K562 (cell line): ENCODE measurements at regions not wholly inside any gene's neighbourhood (a gene's known extent, or its start where the extent isn't known, plus 50 kb on each side); places are given as distances from the start of the nearest gene placed in this dataset.

Source experiments
- ATAC-seq: fragments of 200-7000 bp; cut with Tn5 transposase; 3 replicates; pipeline ENCODE4 v1.9.1; 2020; ENCODE audit warnings: moderate library complexity
- BruUV-seq: library from RNA; stranded (reverse); fragments of 400-500 nt; replicated peaks from 2 replicates; lab custom pipeline; 2021; lab: Mats Ljungman, UMichigan
- CTCF ChIA-PET: fragments of 300-600 bp; formaldehyde crosslinking; extraction: SDS; loops from one replicate; lab custom pipeline; 2021; ENCODE audit warnings: low intra/inter-chr PET ratio; lab: Yijun Ruan, JAX
- POLR2A ChIA-PET: fragments of 300-600, 350-650 bp; sonication (Branson Sonifier 250); formaldehyde crosslinking; extraction: SDS; loops from one replicate; lab custom pipeline; 2021; ENCODE audit warnings: antibody characterized with exemption, inconsistent platforms; lab: Yijun Ruan, JAX
- DNase-seq, 4 experiments: peaks; one replicate each; pipeline versions ENCODE4 v3.0.0 to v3.0.0-alpha.2; 2011 to 2018; ENCODE audit warnings: low spot score in 3 of 4, mixed read lengths in 3 of 4; ENCODE audit errors: extremely low read depth in 1 of 4
- FAIRE-seq: peaks from 2 replicates; lab custom pipeline; 2011; peaks lifted over from hg19 to GRCh38; lab: Jason Lieb, UNC
- H2AFZ ChIP-seq: 2 replicates; pipeline ENCODE4 v1.6.0; 2011; ENCODE audit warnings: low read depth, low read length, control low read depth, inconsistent platforms
- H3K27ac ChIP-seq: fragments of 200-600 bp; 3 replicates; pipeline ENCODE4 v1.8.0; 2011; ENCODE audit warnings: low read depth, mild to moderate bottlenecking, control low read depth, inconsistent platforms, low read length, moderate library complexity, mixed read lengths; ENCODE audit errors: extremely low read depth
- H3K27me3 ChIP-seq, 2 experiments: fragments of 300-600 bp in 1 of 2; 2 replicates in 1 of 2; 3 replicates in 1 of 2; pipeline versions ENCODE4 v1.6.0 to v1.8.0; 2011; ENCODE audit warnings: inconsistent platforms in 2 of 2, low read length in 2 of 2, mild to moderate bottlenecking in 1 of 2, mixed read lengths in 1 of 2, moderate library complexity in 1 of 2; ENCODE audit not compliant: control insufficient read depth in 2 of 2, insufficient read depth in 2 of 2
- H3K36me3 ChIP-seq: fragments of 300-600 bp; 3 replicates; pipeline ENCODE4 v1.8.0; 2011; ENCODE audit warnings: mild to moderate bottlenecking, low read length, inconsistent platforms; ENCODE audit not compliant: control insufficient read depth, insufficient read depth
- H3K4me1 ChIP-seq, 2 experiments: fragments of 200-600 bp in 1 of 2; replicated peaks in 1 of 2; 2 replicates in 1 of 2; 3 replicates in 1 of 2; pipeline versions ENCODE4 v1.5.1 to v1.8.0; 2011; ENCODE audit warnings: inconsistent platforms in 2 of 2, low read length in 2 of 2, mild to moderate bottlenecking in 1 of 2, mixed read lengths in 1 of 2, moderate library complexity in 1 of 2; ENCODE audit not compliant: control insufficient read depth in 2 of 2, insufficient read depth in 2 of 2
- H3K4me2 ChIP-seq: 2 replicates; pipeline ENCODE4 v1.6.1; 2011; ENCODE audit warnings: low read length, control low read depth, inconsistent platforms, mixed read lengths; ENCODE audit not compliant: insufficient read depth
- H3K4me3 ChIP-seq: fragments of 200-600 bp; sonication (generic), shearing (Covaris generic); 2 replicates; pipeline ENCODE4 v1.5.1; 2016; ENCODE audit warnings: control low read depth, inconsistent platforms
- H3K79me2 ChIP-seq: fragments of 200-600 bp; 3 replicates; pipeline ENCODE4 v1.8.0; 2011; ENCODE audit warnings: low read length, inconsistent platforms; ENCODE audit not compliant: control insufficient read depth, insufficient read depth
- H3K9ac ChIP-seq, 2 experiments: 2 replicates each; pipeline versions ENCODE4 v1.6.0 to v1.6.1; 2011; ENCODE audit warnings: low read depth in 2 of 2, low read length in 2 of 2, control low read depth in 1 of 2, inconsistent platforms in 1 of 2, mild to moderate bottlenecking in 1 of 2, mixed read lengths in 1 of 2; ENCODE audit not compliant: insufficient read depth in 1 of 2
- H3K9me1 ChIP-seq: one replicate; pipeline ENCODE4 v1.6.0; 2011; ENCODE audit warnings: inconsistent platforms, mild to moderate bottlenecking, low read length, moderate library complexity; ENCODE audit not compliant: control insufficient read depth, insufficient read depth
- H3K9me3 ChIP-seq: replicated peaks from 2 replicates; pipeline ENCODE4 v1.5.1; 2011; ENCODE audit warnings: low read depth, low read length, inconsistent platforms; ENCODE audit not compliant: control insufficient read depth, insufficient read depth
- H4K20me1 ChIP-seq: replicated peaks from 2 replicates; pipeline ENCODE4 v1.6.1; 2011; ENCODE audit warnings: low read length, inconsistent platforms, mixed read lengths; ENCODE audit not compliant: control insufficient read depth, insufficient read depth
- CAMTA2 ChIP-seq: fragments of 250-450 bp; sonication (Bioruptor Pico); conservative IDR thresholded peaks from 2 replicates; pipeline ENCODE4 v1.5.1; 2022
- CHCHD3 ChIP-seq: fragments of 250-450 bp; sonication (Bioruptor Pico); IDR thresholded peaks from 2 replicates; pipeline ENCODE4 v2.1.2; 2022; ENCODE audit warnings: mild to moderate bottlenecking
- CREB1 ChIP-seq, 2 experiments: sonication (generic) in 1 of 2; formaldehyde crosslinking in 1 of 2; IDR thresholded peaks; 2 replicates each; pipeline versions ENCODE4 v1.6.1 to v1.8.0; 2012 to 2022; ENCODE audit warnings: inconsistent platforms in 1 of 2, mild to moderate bottlenecking in 1 of 2, missing genetic modification reagents in 1 of 2, moderate library complexity in 1 of 2
- MED1 ChIP-seq: sonication (generic); formaldehyde crosslinking; IDR thresholded peaks from 2 replicates; pipeline ENCODE4 v1.8.1; 2023; ENCODE audit warnings: missing genetic modification reagents, borderline replicate concordance
- NELFE ChIP-seq: IDR thresholded peaks from 2 replicates; pipeline ENCODE4 v1.6.1; 2011; ENCODE audit warnings: mild to moderate bottlenecking; ENCODE audit not compliant: insufficient read depth, insufficient read length
- NR2F6 ChIP-seq: fragments of 450-650 bp; formaldehyde crosslinking; IDR thresholded peaks from 2 replicates; pipeline ENCODE4 v1.4.0; 2020; ENCODE audit warnings: mild to moderate bottlenecking
- ZNF347 ChIP-seq: fragments of 450-650 bp; formaldehyde crosslinking; IDR thresholded peaks from 2 replicates; pipeline ENCODE4 v1.4.0; 2020; ENCODE audit warnings: low read depth, mild to moderate bottlenecking, moderate library complexity
- ZNF785 ChIP-seq: fragments of 250-450 bp; sonication (Bioruptor Pico); IDR thresholded peaks from 2 replicates; pipeline ENCODE4 v1.4.0; 2020; ENCODE audit warnings: mild to moderate bottlenecking
- WGBS: fragments of 100-300 bp; shearing (Covaris generic); methylation state at CpG from one replicate; pipeline ENCODE4 v1.1.6; 2016; ENCODE audit warnings: low coverage, mixed read lengths; ENCODE audit not compliant: insufficient coverage; ENCODE audit errors: missing lambda C conversion rate; 5-methylcytosine and 5-hydroxymethylcytosine counted together
- in situ Hi-C: fragments of 300-500 bp; cut with MboI; formaldehyde crosslinking; loops from 4 replicates; pipeline ENCODE4 v1.15.0; 2018; ENCODE audit warnings: inconsistent platforms, mixed read lengths
- intact Hi-C: fragments of 100-400 bp; cut with micrococcal nuclease; formaldehyde crosslinking; loops from 2 replicates; pipeline ENCODE4 v1.14.2; 2022
- TF ChIP-seq, protein P1 (sequence below): fragments of 250-450 bp; sonication (Bioruptor Pico); IDR thresholded peaks from 2 replicates; pipeline ENCODE4 v1.5.0; 2020; ENCODE audit warnings: mild to moderate bottlenecking, borderline replicate concordance

DNA sequence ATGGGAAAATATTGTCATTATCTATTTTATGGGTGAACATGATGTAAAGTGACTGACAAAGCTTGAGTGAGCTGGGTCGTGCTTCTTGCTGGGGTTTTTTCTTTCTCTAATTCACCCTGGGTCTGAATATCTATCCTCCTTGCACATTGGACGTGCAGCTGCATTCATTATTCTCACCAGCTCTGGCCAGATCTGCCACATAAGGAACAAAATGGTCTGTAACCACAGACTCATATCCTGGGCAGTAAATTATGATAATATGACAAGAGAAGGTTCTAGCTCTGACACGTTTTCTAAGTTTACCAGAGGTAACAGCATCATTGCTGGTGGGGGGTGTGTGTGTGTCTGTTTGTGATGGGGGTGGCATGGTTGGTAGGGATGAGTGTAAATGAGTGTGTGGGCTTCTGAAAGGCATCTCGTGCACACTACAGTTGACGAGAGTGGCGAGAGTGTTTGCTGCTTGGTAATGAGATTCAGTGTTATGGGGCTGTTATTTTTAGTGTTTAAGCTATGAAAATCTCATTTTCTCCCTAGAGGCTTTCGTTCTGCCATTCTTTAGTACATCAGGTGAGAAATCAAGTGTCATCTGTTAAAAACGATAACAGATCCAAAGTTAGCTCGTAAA lies 418.4 kb downstream of the PDCD6IP start:
- H2AFZ ChIP-seq: no peak overlapping the region
- no peaks in the 10 kb centered on the region for H3K9me3 ChIP-seq
- intact Hi-C loops: no loop called here
- CTCF ChIA-PET: no interaction called here
- H3K79me2 ChIP-seq: no peaks in the 10 kb centered on the region
- H3K9me1 ChIP-seq: no peaks in the 10 kb centered on the region
- no peaks in the 10 kb centered on the region for H3K4me1 ChIP-seq
- H3K9ac ChIP-seq: no peak overlapping the region
- no peaks in the 10 kb centered on the region for H3K27me3 ChIP-seq
- FAIRE-seq: no peak
- H3K27ac ChIP-seq: no peak overlapping the region
- no peaks in the 10 kb centered on the region for H4K20me1 ChIP-seq
- ATAC-seq: no peak
- no peak for DNase-seq
- H3K4me2 ChIP-seq: no peak overlapping the region
- H3K36me3 ChIP-seq: no peaks in the 10 kb centered on the region
- in situ Hi-C loops: no loop called here
- H3K4me3 ChIP-seq: no peak overlapping the region
- WGBS: 2% methylated on average over 9 of the region's 9 CpGs
- BruUV-seq: no TSS peak
- TF ChIP-seq CREB1 (IDR thresholded peaks at IDR 0.05) (no peak), CREB1 (CRISPR knock-in tag; IDR thresholded peaks at IDR 0.05) (no peak), CAMTA2 (CRISPR knock-in tag) (no peak), NR2F6 (no peak), NELFE (no peak)
- TF ChIP-seq, all 486 proteins: peak for 0
- POLR2A ChIA-PET: interaction anchor here (0.5 to 0.6 kb wide), 2 partner anchors 8 to 806 kb away, joined by 3 read pairs; no protein-coding TSS in a partner anchor

DNA sequence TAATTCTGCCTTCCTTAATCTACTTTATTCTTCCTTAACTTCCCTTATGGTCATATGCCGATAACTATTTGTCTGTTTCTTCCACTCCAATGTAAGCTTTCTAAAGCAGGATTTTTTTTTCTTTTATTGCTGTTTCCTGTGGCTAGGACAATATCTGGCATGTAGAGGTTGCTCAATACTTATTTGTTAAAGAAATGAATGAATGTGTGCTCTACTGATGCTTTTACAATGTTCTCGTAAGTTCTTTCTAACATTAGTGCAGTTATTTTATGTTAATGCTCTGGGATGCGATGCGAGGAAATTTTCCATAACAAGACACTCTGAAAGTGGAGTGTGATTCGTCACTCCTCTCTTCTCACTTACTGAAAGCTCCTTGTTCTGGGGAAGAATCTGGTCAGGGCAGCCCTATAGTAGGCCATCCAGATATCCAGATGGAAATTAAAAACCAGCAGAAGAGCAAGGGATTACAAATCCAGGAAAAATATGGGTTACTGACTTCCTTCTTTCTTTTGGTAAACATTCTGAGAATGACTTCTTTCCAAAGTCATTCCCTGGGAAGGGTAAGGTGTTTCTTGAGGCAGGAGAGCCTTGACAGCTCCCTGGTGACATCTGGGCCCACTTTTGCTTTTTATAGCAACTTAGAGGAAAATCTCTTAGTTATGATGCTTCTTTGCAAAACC lies 420.4 kb downstream of the PDCD6IP start:
- Histone ChIP-seq H3K4me2 (no peak overlapping the region), H3K27me3 (no peaks in the 10 kb centered on the region), H3K79me2 (no peaks in the 10 kb centered on the region), H3K9me1 (no peaks in the 10 kb centered on the region), H3K4me1 (no peaks in the 10 kb centered on the region), H3K36me3 (no peaks in the 10 kb centered on the region), H4K20me1 (no peaks in the 10 kb centered on the region), H2AFZ (no peak overlapping the region), H3K9ac (no peak overlapping the region), H3K9me3 (no peaks in the 10 kb centered on the region), H3K27ac (no peak overlapping the region), H3K4me3 (no peak overlapping the region)
- CTCF ChIA-PET: no interaction called here
- POLR2A ChIA-PET: interaction anchor here (1.7 kb wide), 1 partner anchor 10 kb away, joined by 4 read pairs; no protein-coding TSS in a partner anchor
- BruUV-seq: no TSS peak
- ATAC-seq (no peak), FAIRE-seq (no peak), DNase-seq (no peak)
- in situ Hi-C loops (no loop called here), intact Hi-C loops (no loop called here)
- 1% methylated on average over 5 of the region's 5 CpGs for WGBS
- TF ChIP-seq ZNF785 (CRISPR knock-in tag) (no peak), ZNF347 (no peak), MED1 (no peak), CHCHD3 (CRISPR knock-in tag) (no peak)
- TF ChIP-seq, protein P1, sequence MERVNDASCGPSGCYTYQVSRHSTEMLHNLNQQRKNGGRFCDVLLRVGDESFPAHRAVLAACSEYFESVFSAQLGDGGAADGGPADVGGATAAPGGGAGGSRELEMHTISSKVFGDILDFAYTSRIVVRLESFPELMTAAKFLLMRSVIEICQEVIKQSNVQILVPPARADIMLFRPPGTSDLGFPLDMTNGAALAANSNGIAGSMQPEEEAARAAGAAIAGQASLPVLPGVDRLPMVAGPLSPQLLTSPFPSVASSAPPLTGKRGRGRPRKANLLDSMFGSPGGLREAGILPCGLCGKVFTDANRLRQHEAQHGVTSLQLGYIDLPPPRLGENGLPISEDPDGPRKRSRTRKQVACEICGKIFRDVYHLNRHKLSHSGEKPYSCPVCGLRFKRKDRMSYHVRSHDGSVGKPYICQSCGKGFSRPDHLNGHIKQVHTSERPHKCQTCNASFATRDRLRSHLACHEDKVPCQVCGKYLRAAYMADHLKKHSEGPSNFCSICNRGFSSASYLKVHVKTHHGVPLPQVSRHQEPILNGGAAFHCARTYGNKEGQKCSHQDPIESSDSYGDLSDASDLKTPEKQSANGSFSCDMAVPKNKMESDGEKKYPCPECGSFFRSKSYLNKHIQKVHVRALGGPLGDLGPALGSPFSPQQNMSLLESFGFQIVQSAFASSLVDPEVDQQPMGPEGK (CRISPR knock-in tag): no peak
